OCI-LY3 (cell line): ENCODE measurements at regions not wholly inside any gene's neighbourhood (a gene's known extent, or its start where the extent isn't known, plus 50 kb on each side); places are given as distances from the start of the nearest gene placed in this dataset.

Experiments
- H2AFZ ChIP-seq: fragments of 200-600, 300-600 bp; shearing (Covaris generic); 2 replicates; pipeline ENCODE4 v1.6.0; 2014; ENCODE audit warnings: antibody characterized with exemption, low read depth, low read length
- H3K27ac ChIP-seq: fragments of 200-600, 300-600 bp; sonication (generic); 2 replicates; pipeline ENCODE4 v1.5.1; 2014; ENCODE audit warnings: mild to moderate bottlenecking, low read length, moderate library complexity, mixed read lengths
- H3K27me3 ChIP-seq: fragments of 200-600, 300-600 bp; sonication (generic); 2 replicates; pipeline ENCODE4 v1.6.1; 2014; ENCODE audit warnings: low read depth, low read length, mixed read lengths
- H3K36me3 ChIP-seq: fragments of 200-600, 300-600 bp; sonication (generic); replicated peaks from 2 replicates; pipeline ENCODE3; 2014; ENCODE audit warnings: low read depth, low read length, mixed read lengths
- H3K4me1 ChIP-seq: fragments of 300-600, 200-600 bp; sonication (generic); 2 replicates; pipeline ENCODE4 v1.6.1; 2014; ENCODE audit warnings: low read length, mixed read lengths
- H3K4me2 ChIP-seq: fragments of 200-600, 300-600 bp; sonication (generic); 2 replicates; pipeline ENCODE4 v1.6.1; 2014; ENCODE audit warnings: low read length, mixed read lengths
- H3K4me3 ChIP-seq: fragments of 300-600, 200-600 bp; sonication (generic); 2 replicates; pipeline ENCODE4 v1.5.1; 2014; ENCODE audit warnings: antibody characterized with exemption, mild to moderate bottlenecking, low read length, moderate library complexity
- H3K79me2 ChIP-seq: fragments of 300-600, 200-600 bp; shearing (Covaris generic); 2 replicates; pipeline ENCODE4 v1.6.1; 2014; ENCODE audit warnings: mild to moderate bottlenecking, low read length, mixed read lengths
- H3K9ac ChIP-seq: fragments of 300-600, 200-600 bp; shearing (Covaris generic); 2 replicates; pipeline ENCODE4 v1.6.0; 2014; ENCODE audit warnings: mild to moderate bottlenecking, low read length, moderate library complexity
- H3K9me3 ChIP-seq: fragments of 200-600, 300-600 bp; shearing (Covaris generic); 2 replicates; pipeline ENCODE4 v1.6.1; 2014; ENCODE audit warnings: low read length, mixed read lengths; ENCODE audit not compliant: insufficient read depth
- H4K20me1 ChIP-seq: fragments of 200-600, 300-600 bp; sonication (generic); 2 replicates; pipeline ENCODE4 v1.6.1; 2016; ENCODE audit warnings: low read length, mixed read lengths; ENCODE audit not compliant: insufficient read depth
- CTCF ChIP-seq: fragments of 200-600, 300-600 bp; sonication (generic); IDR thresholded peaks from 2 replicates; pipeline ENCODE4 v1.5.1; 2014; ENCODE audit warnings: antibody characterized with exemption, low read length, low read depth
- EZH2phosphoT487 ChIP-seq: fragments of 200-600 bp; shearing (Covaris generic); IDR thresholded peaks from 2 replicates; pipeline ENCODE4 v1.6.1; 2018; ENCODE audit warnings: antibody characterized with exemption, mixed run types, low read depth

GRCh38 chr4:23390246-23390645, 499.6 kb downstream of the PPARGC1A start:
- H3K9me3 ChIP-seq = no peaks in the 10 kb centered on the region
- TF ChIP-seq CTCF (no peak), EZH2phosphoT487 (no peak)
- no peak overlapping the region for H2AFZ ChIP-seq

GRCh38 chr4:23388699-23389395, 501.0 kb downstream of the PPARGC1A start:
- H3K4me1 ChIP-seq = no peaks in the 10 kb centered on the region
- no peak overlapping the region for H2AFZ ChIP-seq
- no peaks in the 10 kb centered on the region for H3K36me3 ChIP-seq
- no peaks in the 10 kb centered on the region for H3K9me3 ChIP-seq
- H4K20me1 ChIP-seq = no peaks in the 10 kb centered on the region
- H3K4me2 ChIP-seq = no peak overlapping the region
- H3K9ac ChIP-seq = no peak overlapping the region
- no peaks in the 10 kb centered on the region for H3K27me3 ChIP-seq
- H3K4me3 ChIP-seq = no peak overlapping the region
- H3K79me2 ChIP-seq = no peaks in the 10 kb centered on the region
- TF ChIP-seq EZH2phosphoT487 = no peak
- no peak for TF ChIP-seq CTCF
- no peak overlapping the region for H3K27ac ChIP-seq

More at GRCh38 chr4:23390246-23390645, 499.6 kb downstream of the PPARGC1A start:
- no peaks in the 10 kb centered on the region for H3K4me1 ChIP-seq
- H3K36me3 ChIP-seq = no peaks in the 10 kb centered on the region
- H3K27me3 ChIP-seq = no peaks in the 10 kb centered on the region
- H4K20me1 ChIP-seq = no peaks in the 10 kb centered on the region
- H3K9ac ChIP-seq = no peak overlapping the region
- H3K27ac ChIP-seq = no peak overlapping the region
- H3K79me2 ChIP-seq = no peaks in the 10 kb centered on the region
- no peak overlapping the region for H3K4me3 ChIP-seq
- no peak overlapping the region for H3K4me2 ChIP-seq

- no peak for TF ChIP-seq CTCF
- no peak for TF ChIP-seq EZH2phosphoT487
- no peaks in the 10 kb centered on the region for H3K27me3 ChIP-seq
- no peak overlapping the region for H3K27ac ChIP-seq
- H3K79me2 ChIP-seq = no peaks in the 10 kb centered on the region
- no peaks in the 10 kb centered on the region for H3K4me1 ChIP-seq
- H3K36me3 ChIP-seq = no peaks in the 10 kb centered on the region
- H4K20me1 ChIP-seq = no peaks in the 10 kb centered on the region
- H3K9me3 ChIP-seq = no peaks in the 10 kb centered on the region
- no peak overlapping the region for H3K9ac ChIP-seq
- no peak overlapping the region for H2AFZ ChIP-seq
- H3K4me3 ChIP-seq = no peak overlapping the region
- H3K4me2 ChIP-seq = no peak overlapping the region
These were observed 501.6 kb downstream of the PPARGC1A start for GRCh38 chr4:23388255-23388654.

GRCh38 chr4:23384741-23385140, 505.1 kb downstream of the PPARGC1A start:
- no peak overlapping the region for H3K9ac ChIP-seq
- no peaks in the 10 kb centered on the region for H4K20me1 ChIP-seq
- no peak overlapping the region for H3K27ac ChIP-seq
- H3K36me3 ChIP-seq = no peaks in the 10 kb centered on the region
- no peak overlapping the region for H2AFZ ChIP-seq
- no peak overlapping the region for H3K4me3 ChIP-seq
- H3K9me3 ChIP-seq = no peaks in the 10 kb centered on the region
- H3K4me1 ChIP-seq = no peaks in the 10 kb centered on the region
- TF ChIP-seq CTCF = no peak
- no peak for TF ChIP-seq EZH2phosphoT487
- no peaks in the 10 kb centered on the region for H3K27me3 ChIP-seq
- no peaks in the 10 kb centered on the region for H3K79me2 ChIP-seq
- no peak overlapping the region for H3K4me2 ChIP-seq
